K562 (cell line): ENCODE measurements at regions not wholly inside any gene's neighbourhood (a gene's known extent, or its start where the extent isn't known, plus 50 kb on each side); places are given as distances from the start of the nearest gene placed in this dataset.

Source experiments
- ATAC-seq: fragments of 200-7000 bp; cut with Tn5 transposase; 3 replicates; pipeline ENCODE4 v1.9.1; 2020; ENCODE audit warnings: moderate library complexity
- BruUV-seq: library from RNA; stranded (reverse); fragments of 400-500 nt; replicated peaks from 2 replicates; lab custom pipeline; 2021; lab: Mats Ljungman, UMichigan
- CTCF ChIA-PET: fragments of 300-600 bp; formaldehyde crosslinking; extraction: SDS; loops from one replicate; lab custom pipeline; 2021; ENCODE audit warnings: low intra/inter-chr PET ratio; lab: Yijun Ruan, JAX
- POLR2A ChIA-PET: fragments of 300-600, 350-650 bp; sonication (Branson Sonifier 250); formaldehyde crosslinking; extraction: SDS; loops from one replicate; lab custom pipeline; 2021; ENCODE audit warnings: antibody characterized with exemption, inconsistent platforms; lab: Yijun Ruan, JAX
- DNase-seq, 4 experiments: peaks; one replicate each; pipeline versions ENCODE4 v3.0.0 to v3.0.0-alpha.2; 2011 to 2018; ENCODE audit warnings: low spot score in 3 of 4, mixed read lengths in 3 of 4; ENCODE audit errors: extremely low read depth in 1 of 4
- FAIRE-seq: peaks from 2 replicates; lab custom pipeline; 2011; peaks lifted over from hg19 to GRCh38; lab: Jason Lieb, UNC
- H2AFZ ChIP-seq: 2 replicates; pipeline ENCODE4 v1.6.0; 2011; ENCODE audit warnings: low read depth, low read length, control low read depth, inconsistent platforms
- H3K27ac ChIP-seq: fragments of 200-600 bp; 3 replicates; pipeline ENCODE4 v1.8.0; 2011; ENCODE audit warnings: low read depth, mild to moderate bottlenecking, control low read depth, inconsistent platforms, low read length, moderate library complexity, mixed read lengths; ENCODE audit errors: extremely low read depth
- H3K27me3 ChIP-seq, 2 experiments: fragments of 300-600 bp in 1 of 2; 2 replicates in 1 of 2; 3 replicates in 1 of 2; pipeline versions ENCODE4 v1.6.0 to v1.8.0; 2011; ENCODE audit warnings: inconsistent platforms in 2 of 2, low read length in 2 of 2, mild to moderate bottlenecking in 1 of 2, mixed read lengths in 1 of 2, moderate library complexity in 1 of 2; ENCODE audit not compliant: control insufficient read depth in 2 of 2, insufficient read depth in 2 of 2
- H3K36me3 ChIP-seq: fragments of 300-600 bp; 3 replicates; pipeline ENCODE4 v1.8.0; 2011; ENCODE audit warnings: mild to moderate bottlenecking, low read length, inconsistent platforms; ENCODE audit not compliant: control insufficient read depth, insufficient read depth
- H3K4me1 ChIP-seq, 2 experiments: fragments of 200-600 bp in 1 of 2; replicated peaks in 1 of 2; 2 replicates in 1 of 2; 3 replicates in 1 of 2; pipeline versions ENCODE4 v1.5.1 to v1.8.0; 2011; ENCODE audit warnings: inconsistent platforms in 2 of 2, low read length in 2 of 2, mild to moderate bottlenecking in 1 of 2, mixed read lengths in 1 of 2, moderate library complexity in 1 of 2; ENCODE audit not compliant: control insufficient read depth in 2 of 2, insufficient read depth in 2 of 2
- H3K4me2 ChIP-seq: 2 replicates; pipeline ENCODE4 v1.6.1; 2011; ENCODE audit warnings: low read length, control low read depth, inconsistent platforms, mixed read lengths; ENCODE audit not compliant: insufficient read depth
- H3K4me3 ChIP-seq: fragments of 200-600 bp; sonication (generic), shearing (Covaris generic); 2 replicates; pipeline ENCODE4 v1.5.1; 2016; ENCODE audit warnings: control low read depth, inconsistent platforms
- H3K79me2 ChIP-seq: fragments of 200-600 bp; 3 replicates; pipeline ENCODE4 v1.8.0; 2011; ENCODE audit warnings: low read length, inconsistent platforms; ENCODE audit not compliant: control insufficient read depth, insufficient read depth
- H3K9ac ChIP-seq, 2 experiments: 2 replicates each; pipeline versions ENCODE4 v1.6.0 to v1.6.1; 2011; ENCODE audit warnings: low read depth in 2 of 2, low read length in 2 of 2, control low read depth in 1 of 2, inconsistent platforms in 1 of 2, mild to moderate bottlenecking in 1 of 2, mixed read lengths in 1 of 2; ENCODE audit not compliant: insufficient read depth in 1 of 2
- H3K9me1 ChIP-seq: one replicate; pipeline ENCODE4 v1.6.0; 2011; ENCODE audit warnings: inconsistent platforms, mild to moderate bottlenecking, low read length, moderate library complexity; ENCODE audit not compliant: control insufficient read depth, insufficient read depth
- H3K9me3 ChIP-seq: replicated peaks from 2 replicates; pipeline ENCODE4 v1.5.1; 2011; ENCODE audit warnings: low read depth, low read length, inconsistent platforms; ENCODE audit not compliant: control insufficient read depth, insufficient read depth
- H4K20me1 ChIP-seq: replicated peaks from 2 replicates; pipeline ENCODE4 v1.6.1; 2011; ENCODE audit warnings: low read length, inconsistent platforms, mixed read lengths; ENCODE audit not compliant: control insufficient read depth, insufficient read depth
- AFF1 ChIP-seq, 2 experiments: fragments of 450-650 bp; IDR thresholded peaks; 2 replicates each; pipeline ENCODE4 v1.6.1; 2018; ENCODE audit warnings: mild to moderate bottlenecking in 2 of 2, low read depth in 1 of 2; ENCODE audit not compliant: partially characterized antibody in 2 of 2
- BCL6 ChIP-seq: fragments of 250-450 bp; sonication (Bioruptor Pico); IDR thresholded peaks from 2 replicates; pipeline ENCODE4 v1.4.0; 2020
- HSF4 ChIP-seq: fragments of 250-450 bp; sonication (Bioruptor Pico); IDR thresholded peaks from 2 replicates; pipeline ENCODE4 v2.1.2; 2022; ENCODE audit warnings: mild to moderate bottlenecking, moderate library complexity, borderline replicate concordance
- SETDB1 ChIP-seq: IDR thresholded peaks from one replicate; pipeline ENCODE4 v1.6.1; 2012; ENCODE audit warnings: low read length, control low read depth, inconsistent platforms
- ZNF699 ChIP-seq: fragments of 250-450 bp; sonication (Bioruptor Pico); IDR thresholded peaks from 2 replicates; pipeline ENCODE4 v1.8.0; 2021; ENCODE audit warnings: mild to moderate bottlenecking, moderate library complexity; ENCODE audit not compliant: insufficient replicate concordance
- WGBS: fragments of 100-300 bp; shearing (Covaris generic); methylation state at CpG from one replicate; pipeline ENCODE4 v1.1.6; 2016; ENCODE audit warnings: low coverage, mixed read lengths; ENCODE audit not compliant: insufficient coverage; ENCODE audit errors: missing lambda C conversion rate; 5-methylcytosine and 5-hydroxymethylcytosine counted together
- in situ Hi-C: fragments of 300-500 bp; cut with MboI; formaldehyde crosslinking; loops from 4 replicates; pipeline ENCODE4 v1.15.0; 2018; ENCODE audit warnings: inconsistent platforms, mixed read lengths
- intact Hi-C: fragments of 100-400 bp; cut with micrococcal nuclease; formaldehyde crosslinking; loops from 2 replicates; pipeline ENCODE4 v1.14.2; 2022
- TF ChIP-seq, protein P1 (sequence below), 2 experiments: fragments of 450-650 bp in 1 of 2; sonication (generic) in 1 of 2; formaldehyde crosslinking in 1 of 2; IDR thresholded peaks; 2 replicates each; pipeline versions ENCODE4 v1.7.1 to v1.9.0; 2016 to 2022; ENCODE audit warnings: inconsistent platforms in 1 of 2, mild to moderate bottlenecking in 1 of 2, missing genetic modification reagents in 1 of 2

GRCh38 chr13:99894105-99894839 lies 77.3 kb downstream of the ZIC5 start (continued):
- TF ChIP-seq AFF1 (IDR thresholded peaks at IDR 0.05; ENCODE audit: low read depth in 1 of 2, partially characterized antibody in 2 of 2) (no peak), HSF4 (CRISPR knock-in tag) (no peak)

DNA sequence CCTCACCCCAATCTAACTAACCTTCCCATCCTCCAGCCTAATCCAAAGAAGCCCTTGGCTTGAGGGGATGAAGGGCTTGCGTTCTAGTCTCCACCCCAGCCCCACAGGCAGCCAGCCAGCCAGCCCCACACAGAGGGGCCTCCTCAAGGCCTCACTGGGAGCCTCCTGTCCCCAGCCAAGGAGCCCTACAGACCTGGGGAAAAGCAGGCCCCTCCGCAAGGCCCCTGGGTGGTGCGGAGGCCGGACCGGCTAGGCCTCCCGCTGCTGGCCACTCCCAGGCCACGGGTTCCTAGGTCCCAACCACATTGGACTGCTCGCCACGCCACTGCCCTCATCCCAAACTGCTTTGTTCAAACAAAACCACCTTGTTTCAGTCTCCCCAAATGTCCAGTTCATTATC lies 78.0 kb downstream of the ZIC5 start:
- BruUV-seq = no TSS peak
- Histone ChIP-seq H2AFZ (no peak overlapping the region), H3K4me2 (no peak overlapping the region), H3K36me3 (no peaks in the 10 kb centered on the region), H3K4me3 (no peak overlapping the region), H3K79me2 (no peaks in the 10 kb centered on the region), H3K9ac (no peak overlapping the region), H3K27ac (no peak overlapping the region), H3K9me3 (no peaks in the 10 kb centered on the region), H3K27me3 (peaks cover 21 to 45% of the 10 kb centered on the region in 2 experiments), H3K9me1 (no peaks in the 10 kb centered on the region), H4K20me1 (0 out of 2 replicates have a peak, but pooled peaks cover 3% of the 10 kb centered on the region), H3K4me1 (peaks cover 0 to 4% of the 10 kb centered on the region in 2 experiments; a peak in 1 of 5 replicates)
- FAIRE-seq = no peak
- CTCF ChIA-PET = no interaction called here
- peak; percentile 31; the same call in 1 of the 3 replicates for ATAC-seq
- WGBS = 4% methylated on average over 8 of the region's 9 CpGs
- in situ Hi-C loops = no loop called here
- intact Hi-C loops = no loop called here
- no peak for DNase-seq
- POLR2A ChIA-PET = no interaction called here
- no peak for TF ChIP-seq BCL6
- TF ChIP-seq SETDB1 = no peak
- TF ChIP-seq ZNF699 = no peak
- TF ChIP-seq, protein P1, sequence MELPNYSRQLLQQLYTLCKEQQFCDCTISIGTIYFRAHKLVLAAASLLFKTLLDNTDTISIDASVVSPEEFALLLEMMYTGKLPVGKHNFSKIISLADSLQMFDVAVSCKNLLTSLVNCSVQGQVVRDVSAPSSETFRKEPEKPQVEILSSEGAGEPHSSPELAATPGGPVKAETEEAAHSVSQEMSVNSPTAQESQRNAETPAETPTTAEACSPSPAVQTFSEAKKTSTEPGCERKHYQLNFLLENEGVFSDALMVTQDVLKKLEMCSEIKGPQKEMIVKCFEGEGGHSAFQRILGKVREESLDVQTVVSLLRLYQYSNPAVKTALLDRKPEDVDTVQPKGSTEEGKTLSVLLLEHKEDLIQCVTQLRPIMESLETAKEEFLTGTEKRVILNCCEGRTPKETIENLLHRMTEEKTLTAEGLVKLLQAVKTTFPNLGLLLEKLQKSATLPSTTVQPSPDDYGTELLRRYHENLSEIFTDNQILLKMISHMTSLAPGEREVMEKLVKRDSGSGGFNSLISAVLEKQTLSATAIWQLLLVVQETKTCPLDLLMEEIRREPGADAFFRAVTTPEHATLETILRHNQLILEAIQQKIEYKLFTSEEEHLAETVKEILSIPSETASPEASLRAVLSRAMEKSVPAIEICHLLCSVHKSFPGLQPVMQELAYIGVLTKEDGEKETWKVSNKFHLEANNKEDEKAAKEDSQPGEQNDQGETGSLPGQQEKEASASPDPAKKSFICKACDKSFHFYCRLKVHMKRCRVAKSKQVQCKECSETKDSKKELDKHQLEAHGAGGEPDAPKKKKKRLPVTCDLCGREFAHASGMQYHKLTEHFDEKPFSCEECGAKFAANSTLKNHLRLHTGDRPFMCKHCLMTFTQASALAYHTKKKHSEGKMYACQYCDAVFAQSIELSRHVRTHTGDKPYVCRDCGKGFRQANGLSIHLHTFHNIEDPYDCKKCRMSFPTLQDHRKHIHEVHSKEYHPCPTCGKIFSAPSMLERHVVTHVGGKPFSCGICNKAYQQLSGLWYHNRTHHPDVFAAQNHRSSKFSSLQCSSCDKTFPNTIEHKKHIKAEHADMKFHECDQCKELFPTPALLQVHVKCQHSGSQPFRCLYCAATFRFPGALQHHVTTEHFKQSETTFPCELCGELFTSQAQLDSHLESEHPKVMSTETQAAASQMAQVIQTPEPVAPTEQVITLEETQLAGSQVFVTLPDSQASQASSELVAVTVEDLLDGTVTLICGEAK (IDR thresholded peaks at IDR 0.05) = no peak
- TF ChIP-seq, protein P1 (CRISPR knock-in tag; IDR thresholded peaks at IDR 0.05) = no peak
